ENCODE measurements at regions not wholly inside any gene's neighbourhood (a gene's known extent, or its start where the extent isn't known, plus 50 kb on each side); places are given as distances from the start of the nearest gene placed in this dataset.

- H3K4me3 ChIP-seq (ENCODE audit: low read length) = no peak overlapping the region
- DNase-seq (ENCODE audit: low read depth) = no peak
- TF ChIP-seq CTCF (conservative IDR thresholded peaks at IDR 0.05; ENCODE audit: low read depth, low read length) = no peak
Measured at GRCh38 chr5:167478188-167478587, 813.3 kb upstream of the WWC1 start.

- no peak for DNase-seq (ENCODE audit: low read depth)
- no peak overlapping the region for H3K4me3 ChIP-seq (ENCODE audit: low read length)
- no peak for TF ChIP-seq CTCF (conservative IDR thresholded peaks at IDR 0.05; ENCODE audit: low read depth, low read length)
Measured at GRCh38 chr5:167479779-167480178, 811.7 kb upstream of the WWC1 start.

GRCh38 chr5:167481345-167481744, 810.1 kb upstream of the WWC1 start:
- TF ChIP-seq CTCF (conservative IDR thresholded peaks at IDR 0.05; ENCODE audit: low read depth, low read length) = no peak
- DNase-seq (ENCODE audit: low read depth) = no peak

GRCh38 chr5:167482555-167482954, 808.9 kb upstream of the WWC1 start:
- DNase-seq (ENCODE audit: low read depth) = no peak
- no peak overlapping the region for H3K4me3 ChIP-seq (ENCODE audit: low read length)
- no peak for TF ChIP-seq CTCF (conservative IDR thresholded peaks at IDR 0.05; ENCODE audit: low read depth, low read length)

More at GRCh38 chr5:167481345-167481744, 810.1 kb upstream of the WWC1 start:
- H3K4me3 ChIP-seq (ENCODE audit: low read length) = no peak overlapping the region

- no peak for TF ChIP-seq CTCF (conservative IDR thresholded peaks at IDR 0.05; ENCODE audit: low read depth, low read length)
- DNase-seq (ENCODE audit: low read depth) = no peak
- no peak overlapping the region for H3K4me3 ChIP-seq (ENCODE audit: low read length)
Measured at GRCh38 chr5:167485061-167485774, 806.2 kb upstream of the WWC1 start.

- H3K4me3 ChIP-seq (ENCODE audit: low read length) = no peak overlapping the region
- TF ChIP-seq CTCF (conservative IDR thresholded peaks at IDR 0.05; ENCODE audit: low read depth, low read length) = no peak
- DNase-seq (ENCODE audit: low read depth) = no peak
Measured at GRCh38 chr5:167488371-167488770, 803.1 kb upstream of the WWC1 start.

GRCh38 chr5:167489202-167489601, 802.2 kb upstream of the WWC1 start:
- H3K4me3 ChIP-seq (ENCODE audit: low read length) = no peak overlapping the region
- DNase-seq (ENCODE audit: low read depth) = no peak
- no peak for TF ChIP-seq CTCF (conservative IDR thresholded peaks at IDR 0.05; ENCODE audit: low read depth, low read length)
